NCI-H748 treated with DMSO at 0.1 percent for 48 hours (cell line): ENCODE measurements at regions not wholly inside any gene's neighbourhood (a gene's known extent, or its start where the extent isn't known, plus 50 kb on each side); places are given as distances from the start of the nearest gene placed in this dataset.

Experiments used
- DNase-seq: peaks from one replicate; lab custom pipeline; 2025; lab: John Stamatoyannopoulos, UW

DNA sequence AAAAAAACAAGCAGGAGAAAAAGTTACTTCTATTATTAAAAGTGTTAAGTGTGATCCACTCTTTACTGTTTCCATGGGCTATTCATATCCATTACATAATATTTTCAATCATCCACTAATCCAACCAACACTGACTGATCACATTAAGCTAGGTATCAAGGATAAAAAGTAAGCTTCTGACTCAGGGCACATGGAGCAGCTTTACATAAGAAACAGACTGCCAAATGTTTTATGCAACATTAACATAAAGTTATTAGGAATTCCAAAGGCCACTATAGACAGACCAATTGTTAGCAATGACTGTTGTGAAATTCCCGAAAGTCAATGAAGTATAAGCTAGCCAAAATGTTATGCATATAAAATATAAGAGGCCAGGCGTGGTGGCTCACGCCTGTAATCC is 277.6 kb downstream of the ZEB2 start:
- no peak for DNase-seq

DNA sequence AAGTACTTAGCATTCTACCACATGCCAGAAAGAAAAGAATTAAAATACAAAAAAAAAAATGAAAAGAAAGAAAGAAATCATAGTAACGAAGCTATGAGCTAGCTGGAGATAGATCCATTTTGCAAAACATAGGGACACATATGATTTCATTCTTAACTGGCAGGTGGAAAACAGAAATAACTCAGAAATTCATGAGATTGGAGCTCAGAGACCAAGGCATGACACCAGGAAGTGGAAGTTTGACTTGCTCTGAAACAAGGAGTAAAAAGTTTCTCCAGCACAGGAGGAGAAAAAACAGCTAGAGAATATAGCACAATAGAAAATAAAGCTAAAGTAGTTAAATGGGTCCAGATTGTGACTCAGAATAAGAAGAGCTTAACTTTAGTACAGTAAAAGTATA is 278.1 kb downstream of the ZEB2 start:
- no peak for DNase-seq

DNA sequence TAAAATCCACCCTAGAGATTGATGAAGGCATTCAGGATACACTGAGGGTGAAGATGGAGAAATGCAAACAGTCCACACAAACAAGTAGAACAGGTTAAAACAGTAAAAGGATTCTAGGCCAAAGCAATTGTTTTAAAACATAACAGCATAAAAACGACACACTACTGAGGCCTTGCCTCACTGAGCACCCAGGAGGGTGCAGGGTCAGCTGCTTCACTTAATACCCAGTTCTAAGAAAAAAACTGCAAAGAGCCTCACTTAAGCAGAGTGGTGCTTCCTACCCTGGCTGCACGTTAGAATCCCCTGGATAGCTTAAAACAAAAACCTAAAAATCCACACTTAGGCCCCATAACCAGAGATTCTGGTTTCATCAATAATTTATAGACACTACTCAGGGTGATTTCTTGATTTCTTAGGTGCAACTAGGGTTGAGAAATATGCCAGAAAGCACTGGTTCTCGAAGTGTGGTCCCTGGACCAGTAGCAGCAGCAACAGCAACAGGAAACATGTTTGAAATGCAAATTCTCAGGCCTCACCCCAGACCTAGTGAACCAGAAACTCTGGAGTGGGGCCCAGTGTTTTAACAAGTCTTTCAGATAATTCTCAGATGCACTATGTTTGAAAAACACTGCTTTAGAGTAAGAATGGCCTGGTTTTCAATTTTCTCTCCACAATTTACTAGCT is 279.1 kb downstream of the ZEB2 start:
- DNase-seq, result no peak

DNA sequence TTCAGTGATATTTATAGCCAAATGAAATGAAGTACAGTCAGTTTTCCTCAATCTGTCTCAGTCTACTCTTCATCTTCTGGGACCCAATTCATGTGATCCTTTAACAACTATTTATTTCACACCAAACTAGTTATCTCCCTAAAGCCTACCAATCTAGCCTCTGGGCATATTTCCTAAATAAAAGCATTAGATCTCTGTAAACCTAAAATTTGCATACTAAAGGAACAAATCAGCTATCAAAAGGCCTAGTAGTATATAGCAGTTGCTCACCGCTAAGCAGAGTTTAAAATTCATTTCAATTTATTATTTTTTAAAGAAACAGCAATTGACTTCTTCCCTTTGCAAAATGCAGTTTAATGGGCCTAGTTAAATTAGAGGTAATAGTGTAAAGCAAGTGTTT is 280.2 kb downstream of the ZEB2 start:
- DNase-seq, result no peak

DNA sequence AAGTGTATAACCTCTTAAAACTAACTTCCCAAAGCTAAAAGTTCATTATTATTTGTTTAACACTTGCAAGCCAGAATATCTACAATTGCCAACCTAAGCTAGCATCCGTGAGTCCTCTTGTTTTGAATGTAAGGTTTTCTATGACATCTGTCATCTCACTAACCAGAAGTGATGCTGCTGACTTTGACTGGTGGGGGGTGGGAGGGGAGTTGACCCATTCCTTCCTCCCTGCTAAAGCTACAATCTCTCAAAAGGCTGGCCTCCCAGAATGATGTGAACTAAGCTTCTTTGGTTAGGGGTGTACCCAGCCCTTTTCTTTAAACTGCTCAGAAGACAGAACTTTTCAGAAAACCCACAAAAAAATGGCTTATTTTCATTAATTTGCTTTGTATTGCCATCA is 280.6 kb downstream of the ZEB2 start:
- DNase-seq, result no peak

DNA sequence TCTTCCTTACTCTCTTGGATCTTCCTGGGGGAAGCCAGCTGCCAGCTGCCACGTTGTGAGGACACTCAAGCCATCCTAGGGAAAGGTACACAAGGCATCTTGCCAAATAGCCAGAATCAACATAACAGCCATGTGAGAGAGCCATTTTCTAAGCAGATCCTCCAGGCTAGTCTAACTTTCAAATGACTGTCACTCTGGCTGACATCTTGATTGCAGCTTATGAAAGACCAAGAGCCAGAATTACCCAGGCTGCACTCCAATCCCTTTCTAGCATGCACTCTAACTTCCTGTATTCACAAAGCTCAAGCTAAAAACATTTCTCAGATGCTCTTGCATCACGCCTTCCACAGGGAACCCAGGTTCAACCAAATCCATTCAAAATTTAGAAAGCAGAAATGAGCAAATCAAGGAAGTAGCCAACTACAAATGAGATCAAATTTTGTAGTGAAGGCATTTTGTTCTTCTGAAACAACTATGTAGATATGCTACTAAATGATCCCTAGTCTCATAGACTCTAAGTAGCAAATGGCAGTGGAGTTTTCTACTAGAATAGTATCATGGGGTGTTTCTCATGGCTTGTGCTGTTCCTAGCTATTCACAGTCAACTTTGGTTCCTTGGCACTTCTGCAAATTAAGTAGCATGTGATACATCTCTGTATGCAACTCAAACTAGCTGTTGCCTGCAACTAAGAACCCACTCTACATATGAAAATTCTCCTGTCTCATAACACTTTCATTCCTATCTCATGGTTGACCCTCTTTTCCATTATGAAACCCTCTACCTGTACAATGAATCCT is 281.9 kb downstream of the ZEB2 start:
- no peak for DNase-seq

DNA sequence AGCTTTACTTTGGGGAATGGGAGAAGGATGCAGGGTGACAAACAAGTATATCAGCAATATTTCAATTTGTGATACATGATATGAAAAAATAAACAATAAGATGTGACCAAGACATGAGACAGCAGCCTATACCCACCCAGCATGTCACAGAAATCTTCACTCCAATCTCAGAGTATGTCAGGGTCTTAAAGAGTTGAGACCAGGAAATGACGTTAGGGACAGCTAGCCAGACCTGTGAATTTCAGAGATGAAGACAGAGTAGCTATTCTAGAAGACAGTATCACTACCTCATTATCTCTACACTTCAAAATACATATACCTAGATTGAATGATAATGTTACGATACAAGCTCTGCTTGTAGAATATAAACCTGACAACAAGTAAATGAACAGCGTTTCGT is 282.8 kb downstream of the ZEB2 start:
- no peak for DNase-seq

DNA sequence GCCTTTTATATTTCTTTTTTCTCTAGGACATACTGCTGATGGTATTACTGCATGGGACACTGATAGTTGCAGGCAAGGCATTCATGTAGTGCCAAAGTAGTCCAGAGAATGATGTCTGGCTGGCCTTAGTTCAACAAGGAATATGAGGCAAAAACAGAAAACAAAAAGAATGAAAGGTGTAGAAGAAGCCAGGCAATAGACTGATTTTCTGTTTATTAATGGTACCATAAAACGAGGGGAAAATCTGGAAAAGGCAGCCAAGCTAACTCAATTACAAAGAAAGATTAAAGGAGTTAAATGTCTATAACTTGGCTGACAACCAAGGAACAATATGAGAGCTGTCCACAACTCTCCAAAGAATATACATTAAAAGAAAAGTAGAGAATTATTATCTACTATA is 284.9 kb downstream of the ZEB2 start:
- no peak for DNase-seq

DNA sequence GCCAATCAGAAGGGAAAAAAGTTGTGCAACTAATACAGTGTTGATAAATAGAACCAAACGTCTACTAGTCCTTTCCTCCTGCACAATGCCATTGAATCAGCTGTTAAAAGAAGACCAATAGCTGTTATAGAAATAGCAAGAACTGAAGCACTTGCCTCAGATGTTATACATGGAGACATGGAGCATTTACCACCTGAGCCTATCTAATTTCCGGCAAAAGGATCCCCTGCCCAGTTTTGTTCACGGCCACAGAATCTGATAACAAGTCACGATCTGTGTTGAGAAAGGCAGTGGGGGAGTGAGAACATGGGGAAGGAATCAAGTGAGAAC is 285.4 kb downstream of the ZEB2 start:
- no peak for DNase-seq

DNA sequence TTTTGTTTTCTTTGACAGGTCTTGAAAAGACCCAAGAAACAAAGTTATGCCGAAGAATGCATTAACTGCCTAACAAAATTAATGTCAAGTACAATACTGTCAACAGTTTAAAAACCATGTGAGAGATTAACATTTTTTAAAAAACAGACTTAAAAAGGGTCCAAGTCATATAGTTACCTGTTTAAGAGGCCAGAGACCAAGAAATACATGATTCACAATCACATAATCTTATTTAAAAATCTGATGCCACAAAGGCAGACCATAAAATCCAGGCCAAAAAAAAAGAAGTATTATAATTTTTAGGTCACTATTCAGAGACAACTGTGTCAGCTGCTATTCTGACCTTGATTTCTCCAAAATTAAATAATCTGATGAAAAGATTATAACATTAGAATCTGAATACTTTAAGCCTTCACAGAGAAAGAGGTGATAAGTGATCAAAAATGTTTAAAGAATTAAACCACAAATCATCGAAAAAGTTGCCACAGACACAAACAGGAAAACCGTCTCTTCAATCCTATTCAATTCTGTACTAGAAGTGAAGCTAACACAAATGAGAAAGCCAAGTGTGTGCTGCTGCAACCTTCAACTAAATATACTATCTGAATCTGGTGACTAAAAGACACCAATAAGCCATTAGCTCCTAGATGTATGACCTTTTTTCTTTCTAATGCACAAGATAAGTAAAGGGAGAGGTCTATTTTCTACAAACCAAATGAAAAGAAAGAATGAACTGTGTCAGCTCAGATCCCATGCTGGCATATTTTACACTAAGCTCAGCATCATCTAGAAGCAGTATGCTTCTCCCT is 286.0 kb downstream of the ZEB2 start:
- DNase-seq, result no peak

DNA sequence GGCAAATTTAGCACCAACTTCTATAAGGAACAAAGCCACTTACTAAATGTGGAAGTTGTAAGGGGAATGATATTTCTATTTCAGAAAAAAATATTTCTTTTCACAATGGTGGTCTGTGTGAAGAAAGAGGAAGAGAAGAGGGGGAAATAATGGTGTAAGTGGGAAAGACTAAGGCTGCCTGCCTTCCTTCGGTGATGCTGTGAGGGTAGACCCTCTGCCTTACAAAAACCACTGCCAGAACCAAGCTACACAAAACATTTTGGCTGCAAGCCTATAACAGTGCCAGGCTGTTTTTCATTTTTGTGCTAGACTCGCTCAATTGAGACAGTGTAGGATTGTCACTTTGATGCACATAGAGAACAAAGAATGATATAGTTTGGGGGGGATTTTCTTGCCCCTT is 286.6 kb downstream of the ZEB2 start:
- no peak for DNase-seq

DNA sequence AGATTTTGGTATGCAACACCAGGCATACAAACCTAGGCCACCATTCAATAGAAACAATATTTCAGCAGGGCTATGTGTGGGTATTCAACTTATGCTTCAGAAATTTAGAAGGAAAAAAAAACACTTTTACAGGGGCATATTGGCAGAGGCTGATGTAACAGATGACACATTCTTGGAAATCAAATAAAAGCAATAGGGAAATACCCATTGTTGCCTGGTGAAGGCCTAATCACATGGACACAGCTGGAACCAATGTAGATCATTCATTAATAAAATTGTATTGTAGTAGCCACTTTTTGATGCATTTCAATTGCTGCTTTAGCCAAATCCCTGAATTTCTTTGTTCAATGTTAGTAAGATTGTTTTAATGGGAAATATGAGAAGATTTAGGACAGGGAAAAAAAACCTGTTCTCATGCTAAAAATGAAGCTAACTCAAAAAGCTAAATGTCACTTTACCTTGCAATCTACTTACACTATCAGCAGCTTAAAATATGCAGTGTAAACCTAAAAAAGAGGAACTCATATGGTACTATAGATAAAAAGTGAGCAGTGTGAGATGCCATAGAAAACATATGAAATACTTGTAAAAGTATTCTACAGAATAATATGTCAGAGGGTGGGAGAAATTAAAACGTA is 289.4 kb downstream of the ZEB2 start:
- DNase-seq, result no peak

DNA sequence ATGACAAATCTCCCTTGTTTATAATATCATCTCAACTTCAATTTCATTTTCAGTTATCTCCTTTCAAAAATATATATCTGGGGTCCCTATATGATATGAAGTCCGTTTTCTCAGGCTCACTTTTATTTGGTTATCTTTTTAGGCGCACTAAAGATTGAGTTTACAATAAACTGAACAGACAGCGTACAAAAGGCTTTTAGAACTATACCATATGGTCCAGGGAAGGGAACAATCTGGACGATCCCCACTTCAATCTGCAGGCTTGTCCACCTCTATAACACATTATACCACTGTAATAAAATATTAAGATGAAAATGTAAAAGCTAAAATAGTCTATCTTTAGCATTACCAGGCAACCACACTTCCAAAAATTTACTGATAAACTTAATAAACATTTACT is 289.9 kb downstream of the ZEB2 start:
- DNase-seq, result no peak

DNA sequence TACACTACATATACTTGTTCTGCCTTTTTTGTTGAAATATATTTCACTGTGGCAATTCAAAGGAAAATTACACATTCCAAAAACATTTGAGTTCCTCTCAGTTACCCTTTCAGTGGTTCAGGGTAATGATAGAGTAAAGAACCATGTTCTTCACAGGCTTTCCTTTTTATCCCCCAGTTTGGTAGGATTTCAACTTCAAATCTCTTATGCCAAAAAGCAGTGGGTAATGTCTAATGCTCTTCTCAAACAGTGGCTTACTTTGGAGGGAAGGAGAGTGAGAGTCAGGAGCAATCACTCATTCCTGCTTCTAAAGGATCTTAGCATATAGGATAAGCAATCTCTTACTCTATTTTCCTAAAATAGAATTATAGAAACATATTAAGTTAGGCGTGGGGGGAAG is 290.6 kb downstream of the ZEB2 start:
- no peak for DNase-seq

DNA sequence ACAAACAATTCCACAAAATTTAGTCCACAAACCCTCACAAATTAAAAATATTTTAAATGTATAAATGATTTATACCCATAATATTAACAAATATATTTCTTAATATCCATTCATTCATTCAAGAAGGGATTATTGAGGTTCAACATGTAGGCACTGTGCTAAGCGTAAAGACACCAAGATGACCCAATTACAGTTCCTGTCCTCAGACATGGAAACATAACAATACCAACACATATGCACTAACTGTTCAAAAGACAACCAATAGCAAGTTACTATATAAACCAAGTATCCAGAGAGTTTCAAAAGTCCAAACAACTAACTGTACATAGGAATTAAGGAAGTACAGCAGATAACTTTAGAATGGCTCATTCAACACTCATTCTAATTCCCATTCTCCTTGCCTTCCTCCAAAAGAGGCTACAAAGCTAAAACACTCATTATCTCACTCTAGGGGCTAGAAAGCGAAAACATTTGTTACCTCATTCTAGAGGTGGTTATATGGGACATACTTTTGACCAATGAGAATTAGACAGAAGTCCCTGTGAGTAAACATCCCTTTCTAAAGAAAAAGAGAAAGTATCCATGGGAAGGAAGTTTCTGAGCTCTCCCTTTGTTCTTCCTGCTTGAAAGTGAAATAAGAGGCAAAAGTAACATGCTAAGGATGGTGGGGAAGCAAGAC is 292.4 kb downstream of the ZEB2 start:
- no peak for DNase-seq

DNA sequence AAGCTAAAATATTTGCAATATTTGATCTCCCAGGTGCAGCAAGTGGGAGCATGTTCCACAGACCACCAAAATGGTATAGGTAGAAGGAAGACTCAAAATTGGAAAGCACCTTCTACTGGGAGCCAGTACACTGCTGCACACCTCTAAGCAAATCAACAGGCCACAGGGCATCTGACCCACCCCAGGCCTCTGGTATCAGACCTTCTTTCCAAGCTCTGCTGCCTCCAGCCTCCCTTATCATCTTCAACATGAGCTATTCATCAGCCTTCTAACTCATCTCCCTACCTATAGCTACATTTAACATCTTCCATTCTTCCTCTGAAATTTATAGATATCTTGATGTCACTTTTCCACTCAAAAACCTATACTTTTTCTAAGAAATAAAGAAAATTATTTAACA is 294.8 kb downstream of the ZEB2 start:
- DNase-seq, result no peak

DNA sequence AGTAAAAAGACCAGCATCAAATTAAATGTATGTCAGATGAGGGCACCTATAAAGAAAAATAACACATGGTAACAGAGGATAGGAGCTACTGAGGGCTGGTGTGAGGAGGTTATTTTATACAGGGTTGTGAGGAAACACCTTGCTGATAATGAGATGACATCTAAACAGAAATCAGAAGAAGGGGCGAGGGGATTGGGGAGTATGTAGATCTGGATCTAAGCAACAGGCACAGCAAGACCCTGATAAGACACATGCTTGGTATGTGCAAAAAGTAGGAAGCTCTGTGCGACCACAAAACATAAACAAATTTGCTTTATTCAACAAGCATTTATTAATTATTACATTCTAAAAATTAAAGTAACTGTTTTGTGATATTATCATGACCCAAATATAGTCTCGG is 295.4 kb downstream of the ZEB2 start:
- no peak for DNase-seq

DNA sequence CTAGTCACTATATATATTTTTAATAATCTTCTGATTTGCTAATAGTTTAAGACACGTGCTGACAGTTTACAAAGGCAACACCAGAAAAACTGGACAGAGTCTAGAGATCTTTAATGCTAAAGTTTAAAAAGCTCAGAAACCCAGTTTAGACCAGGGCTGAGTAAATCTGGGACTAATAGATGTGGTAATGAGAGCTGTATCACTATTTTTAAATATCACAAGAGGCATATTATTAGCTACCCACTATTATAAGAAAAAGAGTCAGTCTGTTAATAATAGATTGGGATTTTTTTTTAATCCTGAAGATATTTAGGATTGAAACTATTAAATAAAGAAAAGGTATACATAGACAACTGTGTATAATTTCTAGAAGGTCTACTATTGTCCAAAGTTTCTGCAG is 299.9 kb downstream of the ZEB2 start:
- no peak for DNase-seq

DNA sequence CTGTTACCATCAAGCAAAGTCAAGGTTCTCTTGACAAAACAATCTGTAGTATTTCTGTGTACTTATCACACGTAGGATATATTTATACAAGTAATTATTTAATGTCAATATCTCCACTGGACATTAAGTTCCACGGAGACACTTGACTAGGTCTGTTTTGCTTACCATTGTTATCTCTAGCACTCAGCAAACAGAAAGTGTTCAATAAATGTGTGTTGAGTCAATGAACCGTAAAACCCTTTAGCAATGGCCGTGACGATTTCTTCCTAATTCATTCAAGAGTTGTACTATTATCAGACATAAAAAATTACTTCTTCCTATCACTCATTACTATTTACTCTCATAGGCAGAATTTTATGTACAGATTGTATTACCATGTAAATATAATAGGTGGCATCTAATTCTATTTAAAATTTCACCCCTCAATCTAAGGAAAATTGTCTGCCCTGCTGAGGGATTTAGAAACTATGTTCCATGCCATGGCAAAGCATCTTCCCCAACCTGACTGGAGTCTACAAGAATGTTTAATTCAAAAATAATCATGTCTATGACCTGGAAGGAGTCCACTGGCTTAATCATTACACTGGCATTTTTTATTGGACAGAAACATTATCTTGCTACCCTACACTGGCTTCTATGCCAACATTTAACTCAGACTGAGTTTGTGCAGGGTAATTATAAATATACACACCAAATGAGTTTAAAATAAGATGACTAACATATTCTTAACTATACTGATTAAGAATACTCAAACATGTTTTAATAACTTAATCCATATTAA is 301.9 kb downstream of the ZEB2 start:
- peak; percentile 81 for DNase-seq

DNA sequence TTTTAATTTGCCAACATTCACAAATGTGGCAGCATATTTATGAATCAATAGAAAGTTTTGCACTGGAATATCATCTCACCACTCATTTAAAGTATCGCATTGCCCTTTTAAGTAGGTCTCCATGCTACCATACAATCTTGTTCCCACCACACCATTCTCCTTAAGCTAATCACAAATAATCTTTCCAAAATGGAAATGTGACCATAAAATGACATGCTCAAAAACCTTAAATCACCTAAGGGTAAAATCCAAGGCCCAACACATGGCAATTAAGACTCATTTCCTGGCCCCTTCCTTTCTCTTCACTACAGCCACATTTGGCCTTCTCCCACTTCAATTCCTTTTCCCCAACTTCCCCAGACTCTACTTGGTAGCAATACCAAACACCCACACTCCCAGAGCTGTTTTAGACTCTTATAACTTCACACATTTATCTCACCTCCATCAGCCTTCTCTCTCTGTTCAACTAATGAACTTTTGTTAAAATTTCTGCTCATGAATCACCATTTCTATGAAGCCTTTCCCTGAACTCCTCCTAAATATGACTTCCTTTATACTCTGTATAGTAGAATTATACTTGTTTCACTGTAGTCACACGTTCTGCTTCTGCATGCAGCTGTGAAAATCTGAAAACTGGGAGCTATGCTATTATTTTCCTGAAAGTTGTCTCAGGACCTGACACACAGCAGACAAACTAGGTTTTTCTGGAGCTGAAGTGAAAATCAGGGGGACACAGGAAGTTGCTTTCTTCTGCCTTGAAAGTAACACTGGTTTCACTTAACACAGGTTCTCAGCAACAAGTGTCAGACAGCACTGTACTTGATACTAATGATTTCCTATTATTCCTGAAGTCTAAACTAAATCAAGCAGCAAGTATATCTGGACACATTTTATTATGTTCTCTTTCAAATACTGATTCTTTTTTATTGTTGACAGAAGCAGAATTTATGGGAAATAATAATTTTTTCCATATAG is 303.9 kb downstream of the ZEB2 start:
- no peak for DNase-seq
